SK-N-MC (cell line): ENCODE measurements at regions not wholly inside any gene's neighbourhood (a gene's known extent, or its start where the extent isn't known, plus 50 kb on each side); places are given as distances from the start of the nearest gene placed in this dataset.

Experiments used
- EZH2 ChIP-seq: fragments of 200-600 bp; sonication (generic); IDR thresholded peaks from one replicate; pipeline ENCODE4 v1.6.1; 2017; ENCODE audit warnings: antibody characterized with exemption
- POLR2AphosphoS5 ChIP-seq: IDR thresholded peaks from 2 replicates; pipeline ENCODE4 v1.6.1; 2012; ENCODE audit warnings: mild to moderate bottlenecking, low read depth, low read length, borderline replicate concordance

DNA sequence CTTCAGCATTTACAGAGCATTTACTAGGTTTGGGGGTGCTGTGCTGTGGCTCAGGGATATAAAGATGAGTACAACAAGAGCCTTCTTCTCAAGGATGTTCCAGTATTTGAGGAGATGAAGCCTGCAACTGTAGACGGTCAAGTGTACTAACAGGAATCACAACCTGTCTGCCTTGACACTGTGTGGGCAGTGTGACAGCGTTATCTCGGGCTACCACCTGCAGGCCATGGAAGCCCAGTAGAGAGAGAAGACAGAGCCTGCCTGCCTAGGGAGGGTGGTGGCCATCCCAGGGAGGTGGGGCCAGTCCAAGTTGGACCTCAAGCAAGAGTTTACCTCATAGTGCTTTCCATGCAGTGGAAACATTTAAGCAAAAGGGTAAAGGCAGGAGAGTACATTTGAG lies 215.1 kb upstream of the ASIC2 start:
- TF ChIP-seq EZH2 (no peak), POLR2AphosphoS5 (no peak)
